H1 (cell line): ENCODE measurements at regions not wholly inside any gene's neighbourhood (a gene's known extent, or its start where the extent isn't known, plus 50 kb on each side); places are given as distances from the start of the nearest gene placed in this dataset.

Experiments
- CTCF ChIA-PET: fragments of 300-600 bp; sonication (Branson Sonifier 250); formaldehyde crosslinking; loops from one replicate; lab custom pipeline; 2021; ENCODE audit not compliant: partially characterized antibody; lab: Charles Lee
- POLR2A ChIA-PET: fragments of 300-600 bp; sonication (Branson Sonifier 250); formaldehyde crosslinking; loops from one replicate; lab custom pipeline; 2021; ENCODE audit warnings: inconsistent platforms; ENCODE audit not compliant: partially characterized antibody; lab: Charles Lee
- DNase-seq, 2 experiments: peaks; one replicate each; pipeline versions ENCODE4 v3.0.0 to v3.0.0-alpha.2; 2010 to 2022; ENCODE audit warnings: low spot score in 2 of 2, low read depth in 1 of 2, mixed read lengths in 1 of 2
- FAIRE-seq: peaks from 2 replicates; lab custom pipeline; 2011; peaks lifted over from hg19 to GRCh38; lab: Jason Lieb, UNC
- H2AFZ ChIP-seq: 2 replicates; pipeline ENCODE4 v1.8.1; 2012; ENCODE audit warnings: low read length, inconsistent platforms
- H2AK5ac ChIP-seq: 2 replicates; pipeline ENCODE4 v1.6.1; 2013; ENCODE audit warnings: low read depth, low read length
- H2BK120ac ChIP-seq: replicated peaks from 2 replicates; pipeline ENCODE3; 2013; ENCODE audit warnings: low read depth, low read length, inconsistent platforms
- H2BK12ac ChIP-seq: 2 replicates; pipeline ENCODE4 v1.6.1; 2013; ENCODE audit warnings: low read depth, low read length
- H2BK15ac ChIP-seq: 2 replicates; pipeline ENCODE4 v1.6.1; 2013; ENCODE audit warnings: low read length
- H2BK20ac ChIP-seq: 2 replicates; pipeline ENCODE4 v1.6.1; 2013; ENCODE audit warnings: low read length
- H2BK5ac ChIP-seq: 2 replicates; pipeline ENCODE4 v1.6.1; 2013; ENCODE audit warnings: low read depth, low read length
- H3K14ac ChIP-seq: 2 replicates; pipeline ENCODE4 v1.6.1; 2013; ENCODE audit warnings: inconsistent platforms; ENCODE audit not compliant: insufficient read length
- H3K18ac ChIP-seq: 2 replicates; pipeline ENCODE4 v1.6.1; 2013; ENCODE audit warnings: low read length; ENCODE audit errors: extremely low read depth
- H3K23ac ChIP-seq: 2 replicates; pipeline ENCODE4 v1.6.1; 2013; ENCODE audit warnings: inconsistent platforms; ENCODE audit not compliant: insufficient read length
- H3K23me2 ChIP-seq: 2 replicates; pipeline ENCODE4 v1.6.1; 2013; ENCODE audit warnings: low read depth, low read length
- H3K27ac ChIP-seq: 2 replicates; pipeline ENCODE4 v1.6.1; 2011; ENCODE audit warnings: low read depth, low read length, inconsistent platforms
- H3K27me3 ChIP-seq, 4 experiments: replicated peaks in 1 of 4; 1 replicate in 1 of 4; 2 replicates in 3 of 4; pipeline versions ENCODE4 v1.6.1 to v1.8.1; 2011 to 2013; ENCODE audit warnings: low read length in 3 of 4, mild to moderate bottlenecking in 3 of 4, inconsistent platforms in 2 of 4, mixed read lengths in 2 of 4, moderate library complexity in 1 of 4; ENCODE audit not compliant: control insufficient read depth in 3 of 4, insufficient read depth in 3 of 4; ENCODE audit errors: extremely low read depth in 1 of 4
- H3K36me3 ChIP-seq, 4 experiments: 2 replicates each; pipeline versions ENCODE4 v1.6.1 to v1.8.1; 2011 to 2013; ENCODE audit warnings: mild to moderate bottlenecking in 4 of 4, low read length in 3 of 4, moderate library complexity in 2 of 4, control low read depth in 1 of 4, inconsistent platforms in 1 of 4; ENCODE audit not compliant: insufficient read depth in 4 of 4, control insufficient read depth in 2 of 4
- H3K4ac ChIP-seq: replicated peaks from 2 replicates; pipeline ENCODE3; 2013; ENCODE audit warnings: low read length, low read depth, mixed read lengths, inconsistent platforms; ENCODE audit not compliant: insufficient read length
- H3K4me1 ChIP-seq, 4 experiments: replicated peaks in 1 of 4; 1 replicate in 1 of 4; 2 replicates in 3 of 4; pipeline versions ENCODE4 v1.6.1 to v1.8.1; 2011 to 2013; ENCODE audit warnings: low read length in 3 of 4, inconsistent platforms in 2 of 4, mixed read lengths in 1 of 4; ENCODE audit not compliant: insufficient read depth in 4 of 4, control insufficient read depth in 3 of 4
- H3K4me2 ChIP-seq, 2 experiments: 2 replicates each; pipeline versions ENCODE4 v1.6.1 to v1.8.1; 2011 to 2013; ENCODE audit warnings: low read depth in 2 of 2, low read length in 2 of 2, control low read depth in 1 of 2, inconsistent platforms in 1 of 2, mild to moderate bottlenecking in 1 of 2; ENCODE audit not compliant: insufficient read depth in 1 of 2
- H3K4me3 ChIP-seq, 4 experiments: fragments of 200-600, 300-600 bp in 1 of 4; sonication (generic), shearing (Covaris generic), sonication (Bioruptor Twin) in 1 of 4; 2 replicates each; pipeline versions ENCODE4 v1.5.1 to v1.8.1; 2011 to 2016; ENCODE audit warnings: low read length in 4 of 4, low read depth in 3 of 4, control low read depth in 2 of 4, inconsistent platforms in 2 of 4, mild to moderate bottlenecking in 2 of 4, mixed read lengths in 1 of 4, moderate library complexity in 1 of 4; ENCODE audit not compliant: insufficient read depth in 2 of 4; ENCODE audit errors: extremely low read depth in 1 of 4
- H3K56ac ChIP-seq: replicated peaks from 2 replicates; pipeline ENCODE3; 2013; ENCODE audit warnings: low read depth, mild to moderate bottlenecking, mixed read lengths, low read length, inconsistent platforms; ENCODE audit not compliant: insufficient read length
- H3K79me1 ChIP-seq: 2 replicates; pipeline ENCODE4 v1.6.1; 2013; ENCODE audit warnings: low read depth, low read length, control low read depth
- H3K79me2 ChIP-seq, 2 experiments: 2 replicates each; pipeline versions ENCODE4 v1.6.1 to v1.8.1; 2012 to 2013; ENCODE audit warnings: low read length in 2 of 2, mild to moderate bottlenecking in 2 of 2, inconsistent platforms in 1 of 2; ENCODE audit not compliant: insufficient read depth in 2 of 2, control insufficient read depth in 1 of 2
- H3K9ac ChIP-seq, 4 experiments: replicated peaks in 1 of 4; 1 replicate in 1 of 4; 2 replicates in 3 of 4; pipeline versions ENCODE4 v1.6.1 to v1.8.1; 2011 to 2013; ENCODE audit warnings: low read depth in 3 of 4, low read length in 3 of 4, control low read depth in 2 of 4, mild to moderate bottlenecking in 2 of 4, moderate library complexity in 2 of 4, inconsistent platforms in 1 of 4; ENCODE audit errors: extremely low read depth in 1 of 4
- H3K9me3 ChIP-seq, 2 experiments: 2 replicates each; pipeline versions ENCODE4 v1.6.1 to v1.8.1; 2012 to 2013; ENCODE audit warnings: mild to moderate bottlenecking in 2 of 2, moderate library complexity in 2 of 2, control low read depth in 1 of 2, inconsistent platforms in 1 of 2, low read depth in 1 of 2, low read length in 1 of 2, mixed read lengths in 1 of 2; ENCODE audit not compliant: insufficient read depth in 2 of 2
- H4K20me1 ChIP-seq, 2 experiments: replicated peaks in 1 of 2; 2 replicates each; pipeline versions ENCODE3 to v1.8.1; 2011 to 2013; ENCODE audit warnings: inconsistent platforms in 2 of 2, low read length in 2 of 2, mild to moderate bottlenecking in 1 of 2; ENCODE audit not compliant: insufficient read depth in 2 of 2, control insufficient read depth in 1 of 2
- H4K5ac ChIP-seq: 2 replicates; pipeline ENCODE4 v1.6.1; 2013; ENCODE audit warnings: low read length, low read depth, mixed read lengths, inconsistent platforms; ENCODE audit not compliant: insufficient read length
- H4K8ac ChIP-seq: 2 replicates; pipeline ENCODE4 v1.8.0; 2013; ENCODE audit warnings: mild to moderate bottlenecking, moderate library complexity, low read length, inconsistent platforms; ENCODE audit not compliant: insufficient read depth; ENCODE audit errors: extremely low read depth
- H4K91ac ChIP-seq: replicated peaks from 2 replicates; pipeline ENCODE3; 2013; ENCODE audit warnings: low read length, mixed read lengths, inconsistent platforms; ENCODE audit not compliant: insufficient read length
- BCL11A ChIP-seq, 2 experiments: IDR thresholded peaks; one replicate each; pipeline ENCODE4 v1.6.1; 2011; ENCODE audit warnings: low read depth in 2 of 2, low read length in 2 of 2, mild to moderate bottlenecking in 2 of 2
- CHD2 ChIP-seq: IDR thresholded peaks from 2 replicates; pipeline ENCODE4 v1.6.1; 2012; ENCODE audit warnings: low read length, improper control_type of control experiment
- GABPA ChIP-seq: IDR thresholded peaks from 2 replicates; pipeline ENCODE4 v1.6.1; 2011; ENCODE audit warnings: mild to moderate bottlenecking, low read length, moderate library complexity, borderline replicate concordance; ENCODE audit not compliant: insufficient read depth
- JUN ChIP-seq: IDR thresholded peaks from 2 replicates; pipeline ENCODE4 v1.6.1; 2011; ENCODE audit warnings: low read depth, mild to moderate bottlenecking, improper control_type of control experiment, low read length
- NRF1 ChIP-seq: IDR thresholded peaks from 2 replicates; pipeline ENCODE4 v1.6.1; 2011; ENCODE audit warnings: mild to moderate bottlenecking, low read depth, low read length, improper control_type of control experiment
- SAP30 ChIP-seq: fragments of 300-600 bp; sonication (generic); IDR thresholded peaks from 2 replicates; pipeline ENCODE4 v1.7.1; 2012; ENCODE audit warnings: low read length, moderate library complexity, mild to moderate bottlenecking, inconsistent platforms; ENCODE audit not compliant: insufficient read depth, insufficient replicate concordance
- SIX5 ChIP-seq: IDR thresholded peaks from 2 replicates; pipeline ENCODE4 v1.6.1; 2011; ENCODE audit warnings: mild to moderate bottlenecking, low read depth, low read length
- SP1 ChIP-seq: IDR thresholded peaks from 2 replicates; pipeline ENCODE4 v1.6.1; 2011; ENCODE audit warnings: low read depth, low read length
- SP2 ChIP-seq: IDR thresholded peaks from 2 replicates; pipeline ENCODE4 v1.6.1; 2012; ENCODE audit warnings: mild to moderate bottlenecking, low read length, inconsistent platforms
- SP4 ChIP-seq: IDR thresholded peaks from 2 replicates; pipeline ENCODE4 v1.6.1; 2012; ENCODE audit warnings: low read length, inconsistent platforms
- SRF ChIP-seq: IDR thresholded peaks from 2 replicates; pipeline ENCODE4 v1.6.1; 2011; ENCODE audit warnings: mild to moderate bottlenecking, low read depth, low read length, moderate library complexity
- WGBS, 2 experiments: shearing (Covaris generic) in 1 of 2; methylation state at CpG; one replicate each; pipeline versions ENCODE4 v1.1.6 to v1.1.7; 2013 to 2015; ENCODE audit warnings: low lambda C conversion rate in 2 of 2, mixed read lengths in 2 of 2, inconsistent platforms in 1 of 2, low coverage in 1 of 2, missing lambda C conversion rate in 1 of 2; ENCODE audit not compliant: insufficient replicate concordance in 2 of 2, insufficient coverage in 1 of 2, insufficient read length in 1 of 2; ENCODE audit errors: extremely low coverage in 1 of 2, missing lambda C conversion rate in 1 of 2; 5-methylcytosine and 5-hydroxymethylcytosine counted together
- TF ChIP-seq, protein P1 (sequence below): IDR thresholded peaks from 2 replicates; pipeline ENCODE4 v1.6.1; 2012; ENCODE audit warnings: inconsistent platforms
- TF ChIP-seq, protein P2 (sequence below): IDR thresholded peaks from 2 replicates; pipeline ENCODE4 v1.6.1; 2012; ENCODE audit warnings: inconsistent platforms

GRCh38 chr7:121557034-121557892 is 161.2 kb upstream of the FAM3C start:
- CTCF ChIA-PET: interaction anchor here (1.0 to 3.9 kb wide), 4 partner anchors 10 to 437 kb away, joined by 3 to 18 read pairs (median 8); no protein-coding TSS in a partner anchor
- H3K23ac ChIP-seq: no peak overlapping the region
- 91% methylated on average over 4 of the region's 4 CpGs; no CpG with 5 or more reads in 1 of the 2 experiments for WGBS, 2 experiments
- TF ChIP-seq SP2 (no peak), GABPA (no peak), CHD2 (no peak), BCL11A (IDR thresholded peaks at IDR 0.05; ENCODE audit: low read depth in 2 of 2, low read length in 2 of 2) (no peak), SIX5 (no peak), SP4 (no peak), SRF (no peak), SAP30 (no peak), SP1 (no peak), NRF1 (no peak), JUN (no peak)
- TF ChIP-seq, protein P1, sequence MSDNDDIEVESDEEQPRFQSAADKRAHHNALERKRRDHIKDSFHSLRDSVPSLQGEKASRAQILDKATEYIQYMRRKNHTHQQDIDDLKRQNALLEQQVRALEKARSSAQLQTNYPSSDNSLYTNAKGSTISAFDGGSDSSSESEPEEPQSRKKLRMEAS: no peak
- TF ChIP-seq, protein P2, sequence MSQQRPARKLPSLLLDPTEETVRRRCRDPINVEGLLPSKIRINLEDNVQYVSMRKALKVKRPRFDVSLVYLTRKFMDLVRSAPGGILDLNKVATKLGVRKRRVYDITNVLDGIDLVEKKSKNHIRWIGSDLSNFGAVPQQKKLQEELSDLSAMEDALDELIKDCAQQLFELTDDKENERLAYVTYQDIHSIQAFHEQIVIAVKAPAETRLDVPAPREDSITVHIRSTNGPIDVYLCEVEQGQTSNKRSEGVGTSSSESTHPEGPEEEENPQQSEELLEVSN: no peak

More at GRCh38 chr7:121557034-121557892, 161.2 kb upstream of the FAM3C start:
- no peak overlapping the region for H3K27ac ChIP-seq
- no peaks in the 10 kb centered on the region for H3K23me2 ChIP-seq
- no peak overlapping the region for H4K91ac ChIP-seq
- H2AK5ac ChIP-seq: no peak overlapping the region
- H3K4me2 ChIP-seq: no peak overlapping the region
- POLR2A ChIA-PET: no interaction called here
- no peak overlapping the region for H3K4ac ChIP-seq
- H2AFZ ChIP-seq: peak overlapping the region; percentile 91
- no peak overlapping the region for H3K18ac ChIP-seq
- no peaks in the 10 kb centered on the region for H3K79me1 ChIP-seq
- H2BK5ac ChIP-seq: no peak overlapping the region
- no peak overlapping the region for H3K9ac ChIP-seq
- H2BK15ac ChIP-seq: no peak overlapping the region; the same call in 1 of the 2 replicates
- no peaks in the 10 kb centered on the region for H3K79me2 ChIP-seq
- no peak overlapping the region for H2BK120ac ChIP-seq
- H3K56ac ChIP-seq: no peak overlapping the region
- H2BK12ac ChIP-seq: no peak overlapping the region
- no peaks in the 10 kb centered on the region for H3K36me3 ChIP-seq
- no peak overlapping the region for H4K5ac ChIP-seq
- no peaks in the 10 kb centered on the region for H3K27me3 ChIP-seq
- no peak overlapping the region for H4K8ac ChIP-seq
- H2BK20ac ChIP-seq: no peak overlapping the region
- no peak for FAIRE-seq
- H3K4me3 ChIP-seq: no peak overlapping the region
- no peak for DNase-seq
- no peaks in the 10 kb centered on the region for H3K9me3 ChIP-seq
- H4K20me1 ChIP-seq: no peaks in the 10 kb centered on the region
- H3K4me1 ChIP-seq: no peaks in the 10 kb centered on the region
- H3K14ac ChIP-seq: no peak overlapping the region
